HG02970 (cell line): ENCODE measurements at regions not wholly inside any gene's neighbourhood (a gene's known extent, or its start where the extent isn't known, plus 50 kb on each side); places are given as distances from the start of the nearest gene placed in this dataset.
"Not testable (repeated sequence)": the region's sequence is repeated elsewhere in the genome, so short reads cannot be mapped to it uniquely, and the experiment has no call there.

Experiments used
- ATAC-seq: cut with Tn5 transposase; IDR thresholded peaks from one replicate; pipeline ENCODE4 v1.9.1; 2021; ENCODE audit warnings: mild to moderate bottlenecking, moderate library complexity, moderate number of reproducible peaks; ENCODE audit not compliant: unreplicated experiment, low FRiP score

GRCh38 chr4:189602827-189603226 is 337.8 kb upstream of the FRG1 start:
- ATAC-seq, result not testable (repeated sequence)

GRCh38 chr4:189610571-189610970 is 330.1 kb upstream of the FRG1 start:
- not testable (repeated sequence) for ATAC-seq

- ATAC-seq, result no peak
These were observed 327.5 kb upstream of the FRG1 start for GRCh38 chr4:189613207-189613606.

GRCh38 chr4:189615217-189615663 is 325.4 kb upstream of the FRG1 start:
- no peak for ATAC-seq

GRCh38 chr4:189617741-189618140 is 322.9 kb upstream of the FRG1 start:
- ATAC-seq, result not testable (repeated sequence)

- ATAC-seq, result not testable (repeated sequence)
These were observed 321.0 kb upstream of the FRG1 start for GRCh38 chr4:189619441-189620250.

- not testable (repeated sequence) for ATAC-seq
These were observed 318.1 kb upstream of the FRG1 start for GRCh38 chr4:189622574-189622973.

- not testable (repeated sequence) for ATAC-seq
These were observed 313.6 kb upstream of the FRG1 start for GRCh38 chr4:189627041-189627440.

GRCh38 chr4:189629733-189630132 is 310.9 kb upstream of the FRG1 start:
- ATAC-seq, result not testable (repeated sequence)

GRCh38 chr4:189630913-189631567 is 309.6 kb upstream of the FRG1 start:
- not testable (repeated sequence) for ATAC-seq

- not testable (repeated sequence) for ATAC-seq
These were observed 309.1 kb upstream of the FRG1 start for GRCh38 chr4:189631568-189631916.

- not testable (repeated sequence) for ATAC-seq
These were observed 290.2 kb upstream of the FRG1 start for GRCh38 chr4:189650436-189650835.

GRCh38 chr4:189653130-189653653 is 287.5 kb upstream of the FRG1 start:
- ATAC-seq, result not testable (repeated sequence)

GRCh38 chr4:189653983-189654382 is 286.7 kb upstream of the FRG1 start:
- ATAC-seq, result not testable (repeated sequence)

GRCh38 chr4:189654396-189654795 is 286.3 kb upstream of the FRG1 start:
- ATAC-seq, result not testable (repeated sequence)

GRCh38 chr4:189655817-189656216 is 284.9 kb upstream of the FRG1 start:
- ATAC-seq, result not testable (repeated sequence)

GRCh38 chr4:189656641-189657040 is 284.0 kb upstream of the FRG1 start:
- no peak for ATAC-seq

- ATAC-seq, result not testable (repeated sequence)
These were observed 282.4 kb upstream of the FRG1 start for GRCh38 chr4:189658259-189658658.

GRCh38 chr4:189658831-189659230 is 281.8 kb upstream of the FRG1 start:
- not testable (repeated sequence) for ATAC-seq

- ATAC-seq, result no peak
These were observed 281.4 kb upstream of the FRG1 start for GRCh38 chr4:189659287-189659686.

GRCh38 chr4:189660722-189661360 is 279.8 kb upstream of the FRG1 start:
- no peak for ATAC-seq
